Activated CD8-positive, alpha-beta T cell treated with anti-CD3 and anti-CD28 coated beads for 36 hours (primary cell): ENCODE measurements at regions not wholly inside any gene's neighbourhood (a gene's known extent, or its start where the extent isn't known, plus 50 kb on each side); places are given as distances from the start of the nearest gene placed in this dataset.

Experiments
- ATAC-seq: fragments of 200-7000 bp; cut with Tn5 transposase; one replicate; pipeline ENCODE4 v1.10.0; 2021; ENCODE audit warnings: mild to moderate bottlenecking, moderate library complexity
- CTCF ChIA-PET: fragments of 350-600 bp; sonication (Branson Sonifier 250); formaldehyde crosslinking; loops from one replicate; lab custom pipeline; 2021; ENCODE audit warnings: antibody characterized with exemption; lab: Charles Lee
- POLR2A ChIA-PET: fragments of 350-600 bp; sonication (Branson Sonifier 250); formaldehyde crosslinking; loops from one replicate; lab custom pipeline; 2021; ENCODE audit warnings: antibody characterized with exemption; lab: Charles Lee
- DNase-seq: peaks from one replicate; pipeline ENCODE4 v3.0.0-alpha.2; 2020
- H3K27ac Mint-ChIP-seq: one replicate; pipeline ENCODE4 v1.8.0; 2021; ENCODE audit warnings: mild to moderate bottlenecking, mixed read lengths
- H3K27me3 Mint-ChIP-seq: one replicate; pipeline ENCODE4 v1.8.0; 2021; ENCODE audit warnings: mixed read lengths
- H3K36me3 Mint-ChIP-seq: one replicate; pipeline ENCODE4 v1.8.0; 2021; ENCODE audit warnings: low read depth, mixed read lengths
- H3K4me1 Mint-ChIP-seq: one replicate; pipeline ENCODE4 v1.8.0; 2021; ENCODE audit warnings: low read depth, mixed read lengths
- H3K4me3 Mint-ChIP-seq: one replicate; pipeline ENCODE4 v1.8.0; 2021; ENCODE audit warnings: mild to moderate bottlenecking, moderate library complexity, mixed read lengths
- H3K9me3 Mint-ChIP-seq: one replicate; pipeline ENCODE4 v1.8.0; 2021; ENCODE audit warnings: mixed read lengths
- CTCF ChIP-seq: fragments of 200-600 bp; IDR thresholded peaks from one replicate; pipeline ENCODE4 v1.8.0; 2022; ENCODE audit warnings: antibody characterized with exemption, mild to moderate bottlenecking
- intact Hi-C: fragments of 100-400 bp; cut with micrococcal nuclease; formaldehyde crosslinking; loops from one replicate; pipeline ENCODE4 v1.10.0; 2022

GRCh38 chr2:38448692-38449410, 71.8 kb upstream of the ATL2 start:
- ChIA-PET CTCF (interaction anchor here (1.4 kb wide), 2 partner anchors 10 to 59 kb away, joined by 4 to 6 read pairs; no protein-coding TSS in a partner anchor), POLR2A (interaction anchor here (1.1 kb wide), 1 partner anchor 19 kb away, joined by 3 read pairs; no protein-coding TSS in a partner anchor)
- Mint-ChIP-seq H3K36me3 (no peaks in the 10 kb centered on the region), H3K4me1 (no peaks in the 10 kb centered on the region), H3K27me3 (no peaks in the 10 kb centered on the region), H3K9me3 (no peaks in the 10 kb centered on the region), H3K27ac (no peak overlapping the region), H3K4me3 (no peak overlapping the region)
- no peak for DNase-seq
- intact Hi-C loops: no loop called here
- no peak for TF ChIP-seq CTCF
- no peak for ATAC-seq

GRCh38 chr2:38446906-38447561, 70.0 kb upstream of the ATL2 start:
- Mint-ChIP-seq H3K27ac (no peak overlapping the region), H3K36me3 (no peaks in the 10 kb centered on the region), H3K4me1 (no peaks in the 10 kb centered on the region), H3K9me3 (no peaks in the 10 kb centered on the region), H3K27me3 (peaks cover under 1% of the 10 kb centered on the region), H3K4me3 (no peak overlapping the region)
- intact Hi-C loops: no loop called here
- CTCF ChIA-PET: interaction anchor here (1.2 to 1.3 kb wide), 2 partner anchors 20 to 61 kb away, joined by 3 to 4 read pairs; no protein-coding TSS in a partner anchor
- POLR2A ChIA-PET: no interaction called here
- no peak for TF ChIP-seq CTCF
- DNase-seq (no peak), ATAC-seq (no peak)

- TF ChIP-seq CTCF: no peak
- H3K4me3 Mint-ChIP-seq: no peak overlapping the region
- DNase-seq (no peak), ATAC-seq (no peak)
- no peaks in the 10 kb centered on the region for H3K9me3 Mint-ChIP-seq
- H3K4me1 Mint-ChIP-seq: no peaks in the 10 kb centered on the region
- ChIA-PET POLR2A (no interaction called here), CTCF (interaction anchor here (0.6 to 1.3 kb wide), 3 partner anchors 9 to 62 kb away, joined by 3 to 4 read pairs (median 3); no protein-coding TSS in a partner anchor)
- no peak overlapping the region for H3K27ac Mint-ChIP-seq
- peaks cover 2% of the 10 kb centered on the region for H3K27me3 Mint-ChIP-seq
- H3K36me3 Mint-ChIP-seq: no peaks in the 10 kb centered on the region
- intact Hi-C loops: no loop called here
These were observed 69.3 kb upstream of the ATL2 start for GRCh38 chr2:38446418-38446817.

- no peak for ATAC-seq
- TF ChIP-seq CTCF: no peak
- CTCF ChIA-PET: no interaction called here
- no peak for DNase-seq
- Mint-ChIP-seq H3K9me3 (no peaks in the 10 kb centered on the region), H3K27me3 (peaks cover 7% of the 10 kb centered on the region), H3K27ac (no peak overlapping the region), H3K4me3 (no peak overlapping the region), H3K36me3 (no peaks in the 10 kb centered on the region), H3K4me1 (peaks cover under 1% of the 10 kb centered on the region)
- intact Hi-C loops: no loop called here
- POLR2A ChIA-PET: no interaction called here
These were observed 67.2 kb upstream of the ATL2 start for GRCh38 chr2:38444247-38444646.
